Activated CD4-positive, alpha-beta T cell treated with anti-CD3 and anti-CD28 coated beads, Interleukin-2, amount 50 U/mL, for 4 hours (primary cell): ENCODE measurements at regions not wholly inside any gene's neighbourhood (a gene's known extent, or its start where the extent isn't known, plus 50 kb on each side); places are given as distances from the start of the nearest gene placed in this dataset.

Experiments
- DNase-seq, 2 experiments: peaks; one replicate each; pipeline ENCODE4 v3.0.0-alpha.2; 2020

GRCh38 chr1:98055457-98055856 is 134.6 kb upstream of the DPYD start:
- DNase-seq: no peak

DNA sequence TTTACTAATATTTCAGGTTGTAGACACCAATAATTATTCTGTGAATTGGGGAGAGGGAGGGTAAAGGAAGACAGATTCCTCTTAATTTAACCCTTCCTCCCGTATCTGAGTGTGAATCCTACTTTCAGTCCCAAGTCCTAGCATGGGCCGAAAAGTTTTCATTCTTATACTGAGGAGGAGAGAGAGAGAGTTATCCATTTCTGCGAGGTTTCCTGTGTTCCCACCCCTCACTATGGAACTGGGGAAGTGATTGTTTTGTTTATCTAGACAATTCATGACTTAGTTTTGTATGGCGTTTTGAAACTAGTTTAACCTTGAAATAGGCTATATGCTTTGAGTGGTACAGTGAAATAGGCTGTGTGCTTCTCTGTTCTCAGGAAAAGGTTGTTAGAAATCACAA is 134.0 kb upstream of the DPYD start:
- DNase-seq: no peak

- no peak for DNase-seq
These were observed 133.5 kb upstream of the DPYD start for GRCh38 chr1:98054367-98054701.

DNA sequence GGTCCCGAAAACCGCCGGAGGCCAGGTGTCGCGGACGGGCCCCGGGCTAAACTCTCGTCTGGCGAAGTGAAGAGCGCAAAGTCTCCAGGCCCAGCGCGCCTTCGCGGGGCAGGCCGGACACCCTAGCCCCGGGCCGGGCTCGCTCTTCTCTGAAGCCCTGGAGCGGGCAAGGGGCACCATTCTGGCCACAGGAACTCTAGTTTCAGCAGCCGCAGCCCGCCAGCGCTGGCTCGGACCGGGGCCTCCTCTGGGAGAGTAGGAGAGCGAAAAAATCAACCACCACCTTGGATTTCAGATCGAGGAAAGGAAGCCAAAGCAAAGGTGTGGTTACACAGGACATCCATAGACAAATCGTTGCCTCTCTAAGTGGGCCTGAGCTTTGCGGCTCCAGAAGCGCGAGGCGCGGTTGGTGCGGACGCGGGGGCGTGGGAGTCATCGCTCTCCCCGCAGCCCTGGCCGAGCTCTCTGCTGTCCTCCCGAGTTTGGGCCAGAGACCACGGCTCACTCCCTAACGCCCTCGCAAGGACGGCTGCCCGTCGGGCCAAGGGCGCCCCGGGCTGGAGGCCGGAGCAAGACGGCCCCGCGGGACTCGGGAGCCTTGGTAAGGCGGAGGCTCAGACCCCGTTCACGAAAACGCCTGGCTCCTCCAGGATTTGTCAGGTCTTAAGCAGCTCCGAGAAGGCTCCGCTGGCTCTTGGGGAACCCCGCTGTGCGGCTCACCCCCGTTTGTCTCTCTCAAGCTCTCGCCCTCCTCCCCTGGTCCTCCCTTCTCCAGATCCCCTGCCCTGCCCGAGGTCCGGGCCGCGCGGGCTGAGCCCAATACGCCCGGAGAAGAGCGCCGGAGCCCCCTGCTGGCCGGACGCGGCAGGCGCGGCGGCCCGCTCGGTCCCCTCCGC is 132.9 kb upstream of the DPYD start:
- DNase-seq: peak; percentile 27 to 28

DNA sequence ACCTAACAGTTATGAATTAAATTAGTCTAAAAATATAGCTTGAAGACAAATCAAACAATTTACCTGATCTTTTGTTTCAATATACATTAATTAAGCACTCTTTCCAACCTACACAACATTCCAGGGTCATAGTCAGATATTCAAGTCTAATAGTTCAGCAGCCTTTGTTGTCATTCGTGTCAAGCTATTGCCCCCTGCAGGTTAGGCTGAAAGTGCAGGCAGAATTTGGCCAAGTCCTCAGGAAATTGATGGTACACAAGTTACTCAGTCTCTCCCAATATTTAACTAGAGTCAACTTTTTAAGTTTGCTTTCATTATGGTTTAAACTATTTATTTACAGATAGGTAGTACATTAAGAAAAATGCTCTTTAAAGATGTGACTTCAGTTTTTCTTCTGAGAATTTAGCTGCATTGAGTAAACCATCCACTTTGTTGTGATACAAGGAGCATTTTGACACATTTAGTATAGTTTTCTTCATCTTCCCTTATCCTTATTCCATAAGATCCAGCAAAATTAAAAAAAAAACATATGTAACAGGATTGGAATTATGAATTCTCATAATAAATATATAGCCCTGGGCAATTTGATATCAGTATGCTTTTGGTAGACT is 130.3 kb upstream of the DPYD start:
- DNase-seq: peak; percentile 65 to 73

DNA sequence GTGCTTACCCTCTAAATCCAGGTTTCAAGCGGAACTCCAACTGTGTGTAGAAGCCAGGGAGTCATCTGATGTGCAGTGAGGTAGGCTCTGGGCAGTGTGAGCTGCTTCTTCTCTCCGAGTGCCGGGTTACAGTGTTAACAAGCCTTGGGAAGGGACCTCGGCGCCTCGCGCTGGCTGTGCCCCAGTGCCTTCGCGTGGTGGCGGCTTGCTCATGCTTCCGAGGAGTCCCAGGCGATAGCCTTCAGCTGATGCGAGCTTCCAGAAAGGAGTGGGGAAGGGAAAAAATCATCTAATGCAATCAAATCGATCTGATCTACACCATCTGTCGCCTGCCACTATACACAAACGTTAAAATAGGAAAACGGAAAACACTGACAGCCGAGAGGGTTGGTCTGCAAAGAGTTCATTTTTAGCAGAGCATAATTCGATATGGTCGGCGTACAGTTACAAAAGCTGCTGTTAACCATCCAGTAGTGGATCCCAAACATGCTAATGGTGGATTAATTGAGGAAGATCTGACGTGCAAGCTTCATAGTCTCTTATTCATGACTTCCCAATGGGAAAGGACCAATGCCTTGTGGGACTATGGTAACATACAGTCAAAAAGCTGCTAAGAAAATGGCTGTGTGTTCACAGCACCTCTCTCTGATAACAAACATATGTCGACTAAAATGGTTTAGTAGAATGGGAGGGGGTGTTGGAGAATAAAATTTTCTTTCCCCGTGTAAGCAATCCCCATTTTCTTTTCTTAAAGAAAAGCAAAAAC is 128.7 kb upstream of the DPYD start:
- no peak for DNase-seq

DNA sequence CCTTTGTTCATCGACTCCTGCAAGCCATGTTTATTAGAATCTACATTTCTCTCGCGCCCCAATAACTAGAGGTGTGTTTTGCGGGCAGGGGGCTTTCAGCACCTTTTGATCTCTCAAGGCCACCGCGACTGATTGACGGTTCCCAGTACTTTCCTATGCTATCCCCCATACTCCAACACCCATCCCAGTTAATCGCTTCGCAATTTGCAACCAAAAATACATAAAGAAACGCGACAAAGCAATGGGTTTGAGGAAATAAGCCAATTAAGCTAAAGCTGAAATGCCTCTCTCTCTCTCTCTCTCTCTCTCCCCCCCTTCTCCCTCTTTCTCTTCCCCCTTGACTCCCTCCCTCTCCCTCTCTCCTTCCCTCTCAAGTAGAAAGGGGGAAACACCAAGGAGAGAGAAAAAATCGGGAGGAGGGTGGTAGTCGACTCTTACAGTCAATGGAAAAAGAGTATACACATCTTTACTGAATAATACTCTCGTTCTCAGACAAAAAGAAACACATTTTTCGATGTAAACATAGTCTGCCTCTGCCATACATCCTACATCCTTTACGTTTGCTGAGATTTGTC is 128.0 kb upstream of the DPYD start:
- no peak for DNase-seq

GRCh38 chr1:98048244-98048643 is 127.4 kb upstream of the DPYD start:
- DNase-seq: peak; percentile 50 to 54

DNA sequence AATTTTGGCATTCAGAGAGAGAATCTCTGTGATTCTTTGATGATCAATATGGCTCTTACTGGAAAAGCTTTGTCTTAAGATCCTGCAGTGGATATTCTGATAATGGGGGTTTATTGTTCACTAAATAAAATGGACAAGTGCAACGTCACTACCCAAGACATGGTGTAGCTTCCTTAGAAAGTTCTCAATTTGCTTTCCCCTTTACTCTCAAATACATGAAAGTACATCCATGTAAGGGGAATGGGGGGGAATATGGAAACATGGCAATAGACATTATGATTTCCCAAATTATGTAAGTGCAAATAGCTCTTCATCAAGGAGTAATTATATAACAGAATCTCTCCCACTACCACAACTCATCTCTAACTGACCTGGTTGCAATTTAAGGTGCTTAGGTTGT is 126.3 kb upstream of the DPYD start:
- DNase-seq: no peak

DNA sequence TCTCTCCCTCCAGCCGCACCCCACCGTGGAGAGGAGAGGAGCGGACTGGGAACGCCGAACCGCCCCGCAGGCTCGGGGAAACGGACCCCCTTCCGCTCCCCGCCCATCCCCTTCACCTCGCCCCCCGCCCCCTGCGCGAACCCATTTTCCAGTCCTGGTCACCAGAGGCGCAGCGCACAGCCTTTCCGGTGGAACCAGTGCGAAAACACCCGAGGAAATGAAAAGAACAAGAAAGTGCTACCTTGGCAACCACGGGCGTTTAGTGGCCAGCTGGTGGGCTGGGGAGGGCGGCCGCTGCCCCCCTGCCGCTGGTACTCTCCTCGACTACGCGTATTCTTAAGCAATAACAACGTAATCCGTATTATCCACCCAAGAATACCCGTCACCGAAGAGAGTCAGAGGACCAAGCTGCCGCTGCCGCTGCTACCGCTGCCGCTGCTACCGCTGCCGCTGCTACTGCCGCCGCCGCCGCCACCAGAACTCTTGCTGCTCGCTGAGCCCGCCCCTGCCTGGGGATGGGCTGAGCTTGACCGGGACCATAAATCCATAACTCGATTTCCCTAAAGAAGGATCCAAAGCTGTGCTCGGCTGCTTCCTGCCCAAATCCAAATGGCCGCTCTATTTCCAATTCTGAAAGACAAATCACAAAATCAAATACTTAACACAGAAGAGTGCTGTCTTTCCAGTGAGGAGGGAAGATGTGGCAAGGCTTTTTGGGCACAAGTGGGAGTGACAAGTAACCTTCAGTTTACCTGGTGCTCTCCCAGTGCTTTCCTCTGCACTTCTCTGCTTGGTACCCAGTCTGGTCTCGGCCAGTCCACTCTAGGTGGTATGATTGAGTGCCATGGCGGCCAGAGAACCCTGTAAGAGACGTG is 125.2 kb upstream of the DPYD start:
- no peak for DNase-seq

GRCh38 chr1:98045211-98045766 is 124.5 kb upstream of the DPYD start:
- no peak for DNase-seq

DNA sequence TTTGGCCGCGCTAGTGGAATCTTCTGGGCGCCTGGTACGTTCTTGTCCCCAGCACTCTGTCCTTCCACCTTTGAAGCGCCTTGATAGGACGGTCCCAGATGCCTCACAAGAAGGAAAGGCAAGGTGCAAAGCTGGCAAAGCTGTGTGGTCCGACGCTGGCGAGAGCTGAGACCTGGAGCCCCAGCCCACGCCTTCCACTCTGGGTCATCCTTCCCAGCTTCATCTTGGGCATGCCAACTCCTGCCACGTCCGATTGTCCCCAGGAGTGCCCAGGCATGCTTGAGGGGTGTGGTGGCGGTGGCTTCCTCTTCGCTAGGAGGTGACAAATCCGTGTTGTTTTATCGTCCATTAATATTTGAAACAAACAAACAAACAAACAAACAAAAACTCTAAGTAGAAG is 123.9 kb upstream of the DPYD start:
- DNase-seq: no peak

DNA sequence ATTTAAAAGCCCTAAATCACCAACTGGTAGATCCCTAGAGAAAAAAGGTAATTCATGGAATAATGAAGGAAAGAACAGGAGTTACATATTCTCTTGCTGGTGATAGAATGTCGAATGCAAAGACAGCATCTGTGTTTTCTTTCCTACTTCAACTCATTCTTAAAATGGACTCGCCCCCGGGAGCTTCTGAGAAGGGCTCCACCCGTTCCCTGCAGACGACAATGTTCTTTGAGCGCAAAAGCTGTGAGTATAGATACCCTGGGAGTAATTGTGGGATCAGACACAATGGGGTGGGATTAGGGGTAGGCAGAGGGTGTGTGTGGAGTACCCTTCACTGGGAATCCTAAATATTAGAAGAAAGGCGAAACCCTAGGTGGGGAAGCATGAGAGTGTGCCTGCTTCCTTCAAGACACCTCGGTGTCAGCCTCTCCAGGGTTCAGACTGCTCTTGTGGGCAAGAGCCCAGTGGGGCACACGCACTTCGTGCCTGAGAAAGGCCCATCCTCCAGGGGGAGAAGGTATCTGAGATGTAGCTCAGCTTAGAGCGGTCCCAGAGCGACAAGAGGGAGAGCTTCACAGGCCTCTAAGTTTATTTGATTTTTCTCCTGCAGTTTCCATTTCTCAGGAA is 123.3 kb upstream of the DPYD start:
- no peak for DNase-seq

- DNase-seq: no peak
These were observed 114.8 kb upstream of the DPYD start for GRCh38 chr1:98035602-98036002.

- DNase-seq: no peak
These were observed 113.7 kb upstream of the DPYD start for GRCh38 chr1:98034505-98034904.

- DNase-seq: no peak
These were observed 112.1 kb upstream of the DPYD start for GRCh38 chr1:98032958-98033357.

GRCh38 chr1:98030976-98031375 is 110.1 kb upstream of the DPYD start:
- DNase-seq: no peak

- DNase-seq: no peak
These were observed 109.6 kb upstream of the DPYD start for GRCh38 chr1:98030483-98030882.

DNA sequence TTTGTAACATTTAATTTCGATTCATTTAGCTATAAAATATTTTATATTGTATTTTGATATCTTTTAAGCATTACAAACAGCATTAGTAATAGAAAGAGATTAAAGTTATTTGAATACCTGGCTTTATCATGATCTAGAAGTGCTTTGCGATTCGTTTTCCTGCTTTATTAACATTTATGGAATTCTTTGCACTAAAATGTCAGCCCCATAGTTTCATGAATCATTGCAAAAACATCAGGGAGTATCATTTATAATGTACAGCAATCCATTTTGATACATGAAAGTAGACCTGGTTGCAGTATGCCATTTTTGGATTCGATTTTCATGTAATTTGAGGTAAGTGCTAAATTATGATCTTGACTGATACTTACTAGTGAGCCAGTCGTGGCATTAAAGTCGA is 108.0 kb upstream of the DPYD start:
- no peak for DNase-seq

DNA sequence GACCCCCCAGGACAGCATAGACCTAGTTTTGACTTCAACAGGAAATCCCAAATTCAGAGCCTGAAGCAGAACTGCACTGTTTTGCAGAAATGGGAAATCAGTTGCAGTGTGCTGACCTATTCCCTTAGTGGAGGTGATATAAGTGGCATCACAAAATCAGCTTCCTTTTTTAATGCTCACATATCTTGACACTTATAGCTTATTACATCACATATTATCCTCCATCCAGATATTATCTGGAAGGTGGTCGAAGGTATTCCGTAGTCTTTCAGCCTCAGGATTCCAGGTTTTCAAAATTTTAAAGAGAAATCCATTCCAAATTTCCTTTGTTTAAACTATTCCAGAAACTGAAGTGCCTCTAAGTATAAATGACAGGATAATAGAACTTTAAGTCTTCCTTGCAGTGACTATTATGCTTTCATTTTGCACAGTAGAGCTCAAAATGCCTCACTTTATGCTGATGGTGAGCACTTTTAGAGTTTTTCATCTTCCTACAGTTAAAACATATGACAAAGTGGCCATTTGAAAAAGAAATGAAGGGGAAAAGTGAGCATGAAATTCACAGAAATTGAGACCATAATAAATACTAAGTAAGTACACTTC is 106.4 kb upstream of the DPYD start:
- DNase-seq: no peak

DNA sequence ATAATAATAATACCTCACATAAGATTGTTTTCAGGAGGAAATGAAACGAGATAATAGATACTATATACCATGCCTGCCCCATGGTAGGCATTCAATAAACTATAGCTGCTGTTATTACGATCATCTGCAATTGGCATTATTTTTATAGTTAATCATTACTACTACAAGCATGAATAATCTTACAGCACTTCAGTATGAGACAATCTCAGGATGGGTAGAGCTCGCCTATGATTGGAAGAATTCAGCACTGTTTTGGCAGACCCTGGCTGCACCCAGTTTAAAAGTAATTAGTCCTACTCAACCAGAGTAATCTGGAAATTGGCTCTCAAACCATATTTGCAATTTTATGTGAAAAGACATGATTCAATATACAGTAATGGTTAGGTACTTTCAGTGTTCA is 105.0 kb upstream of the DPYD start:
- DNase-seq: no peak
